Ishikawa (cell line): ENCODE measurements at regions not wholly inside any gene's neighbourhood (a gene's known extent, or its start where the extent isn't known, plus 50 kb on each side); places are given as distances from the start of the nearest gene placed in this dataset.

Source experiments
- CEBPB ChIP-seq: IDR thresholded peaks from 2 replicates; pipeline ENCODE4 v1.6.1; 2012
- CREB1 ChIP-seq: IDR thresholded peaks from 2 replicates; pipeline ENCODE4 v1.6.1; 2012; ENCODE audit warnings: low read depth
- EGR1 ChIP-seq: IDR thresholded peaks from 2 replicates; pipeline ENCODE4 v1.6.1; 2012
- EP300 ChIP-seq: IDR thresholded peaks from 2 replicates; pipeline ENCODE4 v1.6.1; 2012; ENCODE audit warnings: borderline replicate concordance
- FOXM1 ChIP-seq: IDR thresholded peaks from 2 replicates; pipeline ENCODE4 v1.6.1; 2012; ENCODE audit warnings: low read depth, borderline replicate concordance
- MAX ChIP-seq: IDR thresholded peaks from 2 replicates; pipeline ENCODE4 v1.6.1; 2012
- NFIC ChIP-seq: IDR thresholded peaks from 2 replicates; pipeline ENCODE4 v1.6.1; 2012
- RAD21 ChIP-seq: IDR thresholded peaks from 2 replicates; pipeline ENCODE4 v1.6.1; 2012; ENCODE audit warnings: low read depth
- REST ChIP-seq: IDR thresholded peaks from 2 replicates; pipeline ENCODE4 v1.6.1; 2012; ENCODE audit warnings: low read depth, mild to moderate bottlenecking
- TAF1 ChIP-seq: IDR thresholded peaks from 2 replicates; pipeline ENCODE4 v1.6.1; 2012; ENCODE audit warnings: low read depth, mild to moderate bottlenecking
- TCF12 ChIP-seq: IDR thresholded peaks from 2 replicates; pipeline ENCODE4 v1.6.1; 2012; ENCODE audit warnings: low read depth
- TEAD4 ChIP-seq: IDR thresholded peaks from 2 replicates; pipeline ENCODE4 v1.6.1; 2012
- USF1 ChIP-seq: IDR thresholded peaks from 2 replicates; pipeline ENCODE4 v1.6.1; 2012
- YY1 ChIP-seq: IDR thresholded peaks from 2 replicates; pipeline ENCODE4 v1.6.1; 2012; ENCODE audit warnings: low read depth
- ZBTB7A ChIP-seq: IDR thresholded peaks from 2 replicates; pipeline ENCODE4 v1.6.1; 2012; ENCODE audit warnings: low read depth

GRCh38 chr10:110378006-110378405 lies 73.3 kb upstream of the SMNDC1 start:
- TF ChIP-seq MAX (no peak), EGR1 (no peak), TEAD4 (no peak), CREB1 (no peak), FOXM1 (no peak), YY1 (no peak), ZBTB7A (no peak), TAF1 (no peak), NFIC (no peak), EP300 (no peak), USF1 (no peak), RAD21 (no peak), CEBPB (no peak), TCF12 (no peak), REST (no peak)

- TF ChIP-seq USF1 (no peak), TAF1 (no peak), EP300 (no peak), REST (no peak), FOXM1 (no peak), EGR1 (no peak), RAD21 (no peak), CEBPB (no peak)
Observed at GRCh38 chr10:110378533-110379108, 73.9 kb upstream of the SMNDC1 start.

- TF ChIP-seq FOXM1 (no peak), USF1 (no peak), TAF1 (no peak), CEBPB (no peak)
Observed at GRCh38 chr10:110379831-110380230, 75.1 kb upstream of the SMNDC1 start.

- no peak for TF ChIP-seq TAF1
- TF ChIP-seq RAD21 = no peak
- TF ChIP-seq CEBPB = no peak
- TF ChIP-seq MAX = no peak
Observed at GRCh38 chr10:110380293-110380692, 75.6 kb upstream of the SMNDC1 start.

- TF ChIP-seq RAD21 = no peak
Observed at GRCh38 chr10:110382695-110383094, 78.0 kb upstream of the SMNDC1 start.

GRCh38 chr10:110387617-110387982 lies 82.9 kb upstream of the SMNDC1 start:
- TF ChIP-seq REST = no peak
- TF ChIP-seq USF1 = no peak
- TF ChIP-seq TEAD4 = no peak
- no peak for TF ChIP-seq TAF1
- TF ChIP-seq CEBPB = no peak
- TF ChIP-seq NFIC = no peak
- no peak for TF ChIP-seq FOXM1
- TF ChIP-seq CREB1 = no peak
- no peak for TF ChIP-seq YY1
- TF ChIP-seq MAX = no peak
- no peak for TF ChIP-seq EP300
- no peak for TF ChIP-seq RAD21
- TF ChIP-seq TCF12 = no peak
